B cell (primary cell): ENCODE measurements at regions not wholly inside any gene's neighbourhood (a gene's known extent, or its start where the extent isn't known, plus 50 kb on each side); places are given as distances from the start of the nearest gene placed in this dataset.

Experiments used
- ATAC-seq: fragments of 200-7000 bp; cut with Tn5 transposase; one replicate; pipeline ENCODE4 v1.10.0; 2021; ENCODE audit warnings: low read depth, mild to moderate bottlenecking, moderate number of reproducible peaks, moderate library complexity
- CTCF ChIA-PET: fragments of 350-600 bp; sonication (Branson Sonifier 250); formaldehyde crosslinking; loops from one replicate; lab custom pipeline; 2021; ENCODE audit warnings: antibody characterized with exemption, inconsistent platforms; lab: Charles Lee
- POLR2A ChIA-PET: fragments of 350-600 bp; sonication (Branson Sonifier 250); formaldehyde crosslinking; loops from one replicate; lab custom pipeline; 2021; ENCODE audit warnings: antibody characterized with exemption; lab: Charles Lee
- DNase-seq: peaks from one replicate; pipeline ENCODE4 v3.0.0; 2013
- H2AFZ ChIP-seq: 2 replicates; pipeline ENCODE4 v1.6.1; 2012; ENCODE audit warnings: mild to moderate bottlenecking, low read depth, low read length; ENCODE audit not compliant: insufficient read depth, poor library complexity, severe bottlenecking
- H3K27ac ChIP-seq, 2 donors: 1 replicate in 1 of 2; 2 replicates in 1 of 2; pipeline ENCODE4 v1.5.1; 2012 to 2013; ENCODE audit warnings: low read length in 2 of 2, mild to moderate bottlenecking in 2 of 2, moderate library complexity in 1 of 2
- H3K27me3 ChIP-seq, 4 experiments: fragments of 200-600 bp in 1 of 4; sonication (generic) in 1 of 4; replicated peaks in 1 of 4; 1 replicate in 2 of 4; 2 replicates in 2 of 4; pipeline versions ENCODE4 v1.6.1 to v1.7.0; 2013 to 2016; ENCODE audit warnings: low read length in 3 of 4, mild to moderate bottlenecking in 2 of 4, mixed read lengths in 1 of 4, moderate library complexity in 1 of 4; ENCODE audit not compliant: insufficient read depth in 4 of 4, control insufficient read depth in 3 of 4; ENCODE audit errors: control extremely low read depth in 1 of 4
- H3K36me3 ChIP-seq, 2 experiments: replicated peaks in 1 of 2; 1 replicate in 1 of 2; 2 replicates in 1 of 2; pipeline versions ENCODE4 v1.6.1 to v1.7.1; 2013; ENCODE audit warnings: low read length in 1 of 2; ENCODE audit not compliant: insufficient read depth in 2 of 2, control insufficient read depth in 1 of 2; ENCODE audit errors: control extremely low read depth in 1 of 2, extremely low read depth in 1 of 2
- H3K4me1 ChIP-seq, 2 donors: fragments of 200-600 bp in 1 of 2; sonication (generic) in 1 of 2; 1 replicate in 1 of 2; 2 replicates in 1 of 2; pipeline versions ENCODE4 v1.5.1 to v1.6.1; 2013 to 2017; ENCODE audit warnings: low read length in 2 of 2; ENCODE audit not compliant: control insufficient read depth in 2 of 2, insufficient read depth in 2 of 2
- H3K4me2 ChIP-seq: replicated peaks from 2 replicates; pipeline ENCODE3; 2012; ENCODE audit warnings: mild to moderate bottlenecking, low read depth, low read length; ENCODE audit not compliant: poor library complexity, severe bottlenecking
- H3K4me3 ChIP-seq, 5 experiments: fragments of 200-600 bp in 1 of 5; sonication (generic) in 1 of 5; 1 replicate in 3 of 5; 2 replicates in 2 of 5; pipeline versions ENCODE4 v1.5.1 to v1.7.0; 2011 to 2016; ENCODE audit warnings: low read length in 4 of 5, mild to moderate bottlenecking in 4 of 5, low read depth in 2 of 5, control low read depth in 1 of 5, moderate library complexity in 1 of 5; ENCODE audit not compliant: insufficient read depth in 1 of 5; ENCODE audit errors: control extremely low read depth in 1 of 5, extremely low read depth in 1 of 5
- H3K79me2 ChIP-seq: fragments of 200-600 bp; sonication (generic); one replicate; pipeline ENCODE4 v1.6.0; 2016; ENCODE audit warnings: low read length; ENCODE audit not compliant: control insufficient read depth, insufficient read depth
- H3K9ac ChIP-seq: fragments of 200-600 bp; sonication (generic); 2 replicates; pipeline ENCODE4 v1.6.1; 2017; ENCODE audit warnings: mild to moderate bottlenecking, low read length, moderate library complexity
- H3K9me3 ChIP-seq, 3 donors: one replicate each; pipeline versions ENCODE4 v1.6.1 to v1.7.1; 2013; ENCODE audit warnings: low read length in 2 of 3; ENCODE audit not compliant: control insufficient read depth in 2 of 3, insufficient read depth in 1 of 3; ENCODE audit errors: control extremely low read depth in 1 of 3
- H4K20me1 ChIP-seq: 2 replicates; pipeline ENCODE4 v1.6.0; 2012; ENCODE audit warnings: mild to moderate bottlenecking, low read length; ENCODE audit not compliant: insufficient read depth, control insufficient read depth, poor library complexity, severe bottlenecking
- H3K27ac Mint-ChIP-seq: one replicate; pipeline ENCODE4 v1.8.0; 2021; ENCODE audit warnings: mixed read lengths
- H3K27me3 Mint-ChIP-seq: one replicate; pipeline ENCODE4 v1.8.0; 2021; ENCODE audit warnings: mixed read lengths
- H3K4me1 Mint-ChIP-seq: one replicate; pipeline ENCODE4 v1.8.0; 2021; ENCODE audit warnings: mixed read lengths
- H3K4me3 Mint-ChIP-seq: one replicate; pipeline ENCODE4 v1.8.0; 2021; ENCODE audit warnings: mixed read lengths
- H3K9me3 Mint-ChIP-seq: one replicate; pipeline ENCODE4 v1.8.0; 2022; ENCODE audit warnings: mixed read lengths; ENCODE audit not compliant: insufficient read depth
- CTCF ChIP-seq: fragments of 200-600 bp; IDR thresholded peaks from one replicate; pipeline ENCODE4 v1.8.0; 2022; ENCODE audit warnings: antibody characterized with exemption, mild to moderate bottlenecking
- EZH2 ChIP-seq: IDR thresholded peaks from 2 replicates; pipeline ENCODE4 v1.6.1; 2012; ENCODE audit warnings: borderline replicate concordance, low read depth, mild to moderate bottlenecking, moderate library complexity, low read length; ENCODE audit not compliant: insufficient read depth, poor library complexity, severe bottlenecking
- WGBS: methylation state at CpG from one replicate; pipeline ENCODE4 v1.1.5; 2013; ENCODE audit warnings: missing lambda C conversion rate; ENCODE audit not compliant: insufficient coverage; 5-methylcytosine and 5-hydroxymethylcytosine counted together
- intact Hi-C: fragments of 100-400 bp; cut with micrococcal nuclease; formaldehyde crosslinking; loops from one replicate; pipeline ENCODE4 v1.10.0; 2022

- Histone ChIP-seq H2AFZ (no peak overlapping the region), H3K36me3 (no peaks in the 10 kb centered on the region), H3K79me2 (no peaks in the 10 kb centered on the region), H3K9ac (no peak overlapping the region), H3K9me3 (peaks cover 0 to 6% (median 0%) of the 10 kb centered on the region in 3 donors), H3K27ac (no peak overlapping the region), H3K4me2 (no peak overlapping the region), H4K20me1 (no peaks in the 10 kb centered on the region), H3K4me3 (no peak overlapping the region), H3K4me1 (no peaks in the 10 kb centered on the region), H3K27me3 (no peaks in the 10 kb centered on the region)
- H3K27me3 Mint-ChIP-seq: peaks cover 11% of the 10 kb centered on the region
- ATAC-seq (no peak), DNase-seq (no peak)
- WGBS: 59% methylated on average over 2 of the region's 2 CpGs
- ChIA-PET CTCF (no interaction called here), POLR2A (no interaction called here)
- intact Hi-C loops: no loop called here
- no peak for TF ChIP-seq EZH2
- TF ChIP-seq CTCF: no peak
- no peak overlapping the region for H3K27ac Mint-ChIP-seq
- H3K4me1 Mint-ChIP-seq: no peaks in the 10 kb centered on the region
- H3K4me3 Mint-ChIP-seq: no peak overlapping the region
- no peaks in the 10 kb centered on the region for H3K9me3 Mint-ChIP-seq
Observed at GRCh38 chr1:29638281-29638680, 402.0 kb downstream of the PTPRU start.

- H3K9me3 Mint-ChIP-seq: no peaks in the 10 kb centered on the region
- ATAC-seq: no peak
- Histone ChIP-seq H3K9me3 (peaks cover 0 to 4% (median 0%) of the 10 kb centered on the region in 3 donors), H2AFZ (no peak overlapping the region), H3K27me3 (no peaks in the 10 kb centered on the region), H4K20me1 (no peaks in the 10 kb centered on the region), H3K27ac (no peak overlapping the region), H3K79me2 (no peaks in the 10 kb centered on the region), H3K36me3 (no peaks in the 10 kb centered on the region), H3K9ac (no peak overlapping the region), H3K4me3 (no peak overlapping the region), H3K4me1 (no peaks in the 10 kb centered on the region), H3K4me2 (no peak overlapping the region)
- H3K27me3 Mint-ChIP-seq: peaks cover 11% of the 10 kb centered on the region
- TF ChIP-seq CTCF: no peak
- TF ChIP-seq EZH2: no peak
- POLR2A ChIA-PET: no interaction called here
- no peaks in the 10 kb centered on the region for H3K4me1 Mint-ChIP-seq
- H3K27ac Mint-ChIP-seq: no peak overlapping the region
- no peak overlapping the region for H3K4me3 Mint-ChIP-seq
- intact Hi-C loops: no loop called here
- CTCF ChIA-PET: no interaction called here
- no peak for DNase-seq
Observed at GRCh38 chr1:29636936-29637335, 400.6 kb downstream of the PTPRU start.
